ENCODE measurements at regions not wholly inside any gene's neighbourhood (a gene's known extent, or its start where the extent isn't known, plus 50 kb on each side); places are given as distances from the start of the nearest gene placed in this dataset.

DNA sequence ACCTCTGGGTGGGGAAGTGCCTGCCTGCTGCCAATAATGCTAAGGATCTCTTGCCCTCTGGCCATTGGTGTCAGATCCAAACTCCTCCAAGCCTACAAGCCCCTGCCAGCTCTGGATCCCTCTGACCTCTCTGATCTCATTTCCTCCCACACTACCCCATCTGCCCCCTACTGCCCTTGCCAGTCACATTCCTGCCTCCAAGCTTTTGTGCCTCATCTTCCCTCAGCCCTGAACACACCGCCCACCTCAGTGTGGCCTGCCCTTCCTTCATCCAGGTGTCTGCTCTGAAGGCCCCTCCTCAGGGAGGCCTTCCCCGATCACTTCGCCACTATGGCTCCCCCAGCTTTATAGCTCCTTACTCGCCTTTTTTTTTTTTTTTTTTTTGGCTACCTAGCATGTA, 161.0 kb upstream of the GLI2 start:
- TF ChIP-seq, protein P1, sequence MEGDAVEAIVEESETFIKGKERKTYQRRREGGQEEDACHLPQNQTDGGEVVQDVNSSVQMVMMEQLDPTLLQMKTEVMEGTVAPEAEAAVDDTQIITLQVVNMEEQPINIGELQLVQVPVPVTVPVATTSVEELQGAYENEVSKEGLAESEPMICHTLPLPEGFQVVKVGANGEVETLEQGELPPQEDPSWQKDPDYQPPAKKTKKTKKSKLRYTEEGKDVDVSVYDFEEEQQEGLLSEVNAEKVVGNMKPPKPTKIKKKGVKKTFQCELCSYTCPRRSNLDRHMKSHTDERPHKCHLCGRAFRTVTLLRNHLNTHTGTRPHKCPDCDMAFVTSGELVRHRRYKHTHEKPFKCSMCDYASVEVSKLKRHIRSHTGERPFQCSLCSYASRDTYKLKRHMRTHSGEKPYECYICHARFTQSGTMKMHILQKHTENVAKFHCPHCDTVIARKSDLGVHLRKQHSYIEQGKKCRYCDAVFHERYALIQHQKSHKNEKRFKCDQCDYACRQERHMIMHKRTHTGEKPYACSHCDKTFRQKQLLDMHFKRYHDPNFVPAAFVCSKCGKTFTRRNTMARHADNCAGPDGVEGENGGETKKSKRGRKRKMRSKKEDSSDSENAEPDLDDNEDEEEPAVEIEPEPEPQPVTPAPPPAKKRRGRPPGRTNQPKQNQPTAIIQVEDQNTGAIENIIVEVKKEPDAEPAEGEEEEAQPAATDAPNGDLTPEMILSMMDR (IDR thresholded peaks at IDR 0.05) = no peak
- TF ChIP-seq POLR2A (IDR thresholded peaks at IDR 0.05) = no peak

Data from esophagus squamous epithelium (tissue), 4 donors.